ENCODE measurements at regions not wholly inside any gene's neighbourhood (a gene's known extent, or its start where the extent isn't known, plus 50 kb on each side); places are given as distances from the start of the nearest gene placed in this dataset.
A peak's percentile ranks its signal among the peaks of the same experiment; 100 is the strongest.
"Not testable (repeated sequence)": the region's sequence is repeated elsewhere in the genome, so short reads cannot be mapped to it uniquely, and the experiment has no call there.

GRCh38 chr1:191371626-191372025 lies 786.6 kb upstream of the RGS18 start:
- no peak for DNase-seq

- no peak for DNase-seq
These were observed 770.0 kb upstream of the RGS18 start for GRCh38 chr1:191388283-191388682.

- DNase-seq = no peak
These were observed 761.6 kb upstream of the RGS18 start for GRCh38 chr1:191396622-191397021.

- DNase-seq = no peak
These were observed 759.7 kb upstream of the RGS18 start for GRCh38 chr1:191398551-191398950.

- DNase-seq = peak in 1 of 3 experiments; percentile 20
These were observed 752.8 kb upstream of the RGS18 start for GRCh38 chr1:191405417-191405816.

GRCh38 chr1:191414981-191415640 lies 743.2 kb upstream of the RGS18 start:
- no peak for DNase-seq

GRCh38 chr1:191419842-191420241 lies 738.4 kb upstream of the RGS18 start:
- no peak for DNase-seq

- DNase-seq = peak in 2 of 3 experiments; percentile 3 to 34
These were observed 730.7 kb upstream of the RGS18 start for GRCh38 chr1:191427593-191427992.

- DNase-seq = no peak
These were observed 725.4 kb upstream of the RGS18 start for GRCh38 chr1:191432817-191433216.

GRCh38 chr1:191438979-191439378 lies 719.3 kb upstream of the RGS18 start:
- no peak for DNase-seq

- not testable (repeated sequence) for DNase-seq
These were observed 710.0 kb upstream of the RGS18 start for GRCh38 chr1:191448279-191448678.

- DNase-seq = no peak
These were observed 705.7 kb upstream of the RGS18 start for GRCh38 chr1:191452586-191452985.

- no peak for DNase-seq
These were observed 704.8 kb upstream of the RGS18 start for GRCh38 chr1:191453487-191453886.

- DNase-seq = no peak
These were observed 700.4 kb upstream of the RGS18 start for GRCh38 chr1:191457889-191458288.

- peak in 1 of 3 experiments; percentile 16 for DNase-seq
These were observed 698.0 kb upstream of the RGS18 start for GRCh38 chr1:191460234-191460633.

GRCh38 chr1:191483988-191484387 lies 674.3 kb upstream of the RGS18 start:
- DNase-seq = no peak

GRCh38 chr1:191490303-191490702 lies 668.0 kb upstream of the RGS18 start:
- DNase-seq = no peak

- no peak for DNase-seq
These were observed 663.2 kb upstream of the RGS18 start for GRCh38 chr1:191495040-191495439.

GRCh38 chr1:191498318-191498717 lies 659.9 kb upstream of the RGS18 start:
- DNase-seq = no peak

- no peak for DNase-seq
These were observed 659.4 kb upstream of the RGS18 start for GRCh38 chr1:191498825-191499224.

GRCh38 chr1:191504999-191505398 lies 653.3 kb upstream of the RGS18 start:
- DNase-seq = no peak

- no peak for DNase-seq
These were observed 650.0 kb upstream of the RGS18 start for GRCh38 chr1:191508239-191508638.

GRCh38 chr1:191511480-191511879 lies 646.8 kb upstream of the RGS18 start:
- DNase-seq = not testable (repeated sequence)

- no peak for DNase-seq
These were observed 640.4 kb upstream of the RGS18 start for GRCh38 chr1:191517826-191518225.

- no peak for DNase-seq
These were observed 638.7 kb upstream of the RGS18 start for GRCh38 chr1:191519519-191519918.

All from NCI-H1417 (cell line).